ENCODE measurements at regions not wholly inside any gene's neighbourhood (a gene's known extent, or its start where the extent isn't known, plus 50 kb on each side); places are given as distances from the start of the nearest gene placed in this dataset.

DNA sequence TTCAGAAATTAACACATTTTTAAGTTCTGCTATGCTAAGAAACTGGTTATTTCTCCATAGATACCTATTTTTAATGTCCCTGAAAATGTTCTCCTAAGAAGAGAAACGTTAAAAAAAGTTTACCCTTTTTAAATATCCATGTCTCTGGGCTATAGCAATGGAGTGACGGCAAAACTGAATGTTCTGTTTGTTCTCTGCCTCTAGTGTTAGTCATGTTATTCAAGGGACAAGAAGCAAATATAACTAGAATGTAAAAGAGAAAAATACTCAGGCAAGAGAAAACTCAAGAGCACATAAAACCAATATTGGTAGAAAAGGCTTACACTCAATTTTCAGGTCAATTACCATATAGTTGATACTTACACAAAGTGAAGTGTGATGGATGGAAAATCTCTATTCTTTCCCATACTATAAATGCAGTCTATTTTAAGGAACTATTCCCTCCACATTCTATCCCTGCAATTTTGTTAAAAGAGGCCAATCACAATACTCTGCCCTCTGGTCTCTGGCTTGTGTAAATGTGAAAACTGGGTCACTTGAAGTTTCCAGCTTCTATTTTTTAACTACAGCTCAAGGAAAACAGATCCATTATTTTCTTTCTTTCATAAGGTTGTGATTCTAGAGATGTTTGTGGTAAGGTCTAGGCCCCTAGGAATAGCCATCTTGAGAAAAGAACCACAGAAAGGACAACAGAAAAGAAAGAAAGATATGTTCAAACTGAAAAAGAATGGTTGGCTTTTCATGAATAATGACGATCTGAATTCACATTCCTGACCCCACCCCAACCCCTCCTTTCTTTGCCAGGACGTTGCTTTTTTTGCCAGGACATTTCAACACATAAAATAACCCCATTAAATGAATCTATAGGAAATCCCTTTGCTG is 200.3 kb upstream of the FAM83B start:
- DNase-seq, result no peak

DNA sequence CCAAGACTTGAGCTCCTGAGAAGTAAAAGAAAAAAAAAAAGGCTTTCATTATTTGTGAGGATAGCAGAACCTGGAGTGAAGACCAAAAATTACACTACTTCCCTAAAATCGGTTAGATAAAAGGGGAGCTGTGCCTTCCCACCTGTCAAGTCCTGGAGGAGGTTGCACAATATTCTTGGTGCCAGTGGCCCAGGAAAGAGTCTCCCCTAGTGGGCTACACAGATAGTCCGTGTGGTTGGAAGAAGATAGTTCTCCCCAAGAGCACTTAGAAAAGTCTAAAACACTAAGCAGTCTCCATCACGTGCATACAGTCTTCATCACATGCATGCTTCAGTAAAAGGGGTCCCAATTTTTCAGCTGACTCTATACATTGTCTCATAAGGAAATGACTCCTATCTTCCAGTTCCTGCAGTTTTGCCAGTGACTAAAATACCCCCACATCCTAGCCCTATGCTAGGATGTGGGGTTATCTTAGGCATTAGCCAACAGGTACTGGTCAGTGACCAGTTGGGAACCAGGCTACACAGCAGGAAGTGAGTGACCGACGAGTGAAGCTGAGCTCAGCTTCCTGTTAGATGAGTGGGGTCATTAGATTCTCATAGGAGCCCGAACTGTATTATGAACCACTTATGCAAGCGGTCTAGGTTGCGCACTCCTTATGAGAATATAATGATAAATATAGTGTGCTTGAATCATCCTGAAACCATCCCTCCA is 199.5 kb upstream of the FAM83B start:
- DNase-seq, result no peak

DNA sequence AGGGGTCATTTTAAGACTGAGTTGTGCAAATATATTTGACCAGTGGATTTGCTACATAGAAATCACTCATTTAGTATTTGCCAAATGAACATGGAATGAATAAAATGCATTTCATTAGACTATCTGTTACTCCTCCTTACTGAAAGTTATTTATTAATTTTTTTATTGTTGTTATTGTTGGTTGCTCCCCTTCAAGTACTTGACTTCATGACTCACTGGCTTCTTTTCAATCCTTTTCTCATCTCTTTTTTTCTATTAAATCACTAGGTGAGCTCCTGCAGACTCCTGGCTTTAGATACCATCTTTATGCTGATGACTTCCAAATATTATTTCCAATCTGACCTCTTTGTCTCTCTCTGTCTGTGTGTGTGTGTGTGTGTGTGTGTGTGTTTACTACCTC is 192.2 kb upstream of the FAM83B start:
- DNase-seq, result no peak

DNA sequence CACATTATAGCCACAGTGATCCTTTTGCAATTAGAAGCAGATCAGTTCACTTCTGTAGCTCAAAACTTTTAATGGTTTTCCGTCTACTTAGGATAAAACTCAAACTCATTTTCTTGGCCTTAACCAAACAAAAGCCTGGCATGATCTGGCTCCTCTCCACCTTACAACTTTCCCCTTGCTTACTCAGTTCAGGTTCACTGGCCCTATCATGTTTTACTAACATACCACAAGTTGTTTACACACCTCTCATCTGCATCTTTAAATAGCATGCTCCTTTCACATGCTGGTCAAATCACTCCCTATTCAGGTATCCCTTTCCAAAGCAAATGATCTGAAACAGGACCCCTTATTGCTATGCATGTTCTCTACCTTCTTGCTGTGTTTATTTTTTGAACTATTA is 191.4 kb upstream of the FAM83B start:
- DNase-seq, result peak; percentile 75

DNA sequence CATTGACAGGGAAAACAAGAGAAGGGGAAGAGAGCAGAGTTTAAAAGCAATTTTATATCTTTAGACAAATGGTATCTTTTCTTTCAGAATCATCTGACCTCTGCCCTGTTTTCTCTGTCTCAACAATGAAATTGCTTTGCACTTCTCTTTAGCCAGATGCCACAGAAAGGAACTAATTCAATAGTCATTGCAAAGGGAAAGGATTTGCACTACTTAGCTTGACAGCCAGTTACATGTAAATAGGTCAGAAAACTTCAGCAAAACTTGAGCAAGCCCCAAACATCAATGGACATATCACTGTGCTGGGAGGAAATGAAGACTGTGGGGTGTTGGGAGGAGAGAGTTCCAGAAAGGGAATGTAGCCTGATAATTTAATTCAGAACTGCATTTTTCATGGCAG is 181.3 kb upstream of the FAM83B start:
- no peak for DNase-seq

DNA sequence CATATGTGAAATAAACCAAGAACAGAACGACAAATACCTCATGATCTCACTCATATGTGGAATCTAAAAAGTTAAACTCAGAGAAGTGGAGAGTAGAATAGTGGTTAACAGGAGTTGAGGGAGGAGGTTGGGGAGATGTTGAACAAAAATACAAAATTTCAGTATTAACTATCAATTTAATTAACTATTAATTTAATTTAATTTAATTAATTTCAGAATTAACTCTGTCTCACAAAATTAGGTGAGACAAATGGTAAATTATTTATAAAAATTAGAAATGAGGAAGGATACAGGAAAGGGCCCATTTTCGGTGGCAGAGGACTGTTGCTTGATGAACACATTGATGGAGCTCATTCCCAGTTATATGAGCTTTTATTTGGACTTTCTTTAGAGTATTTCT is 166.0 kb upstream of the FAM83B start:
- no peak for DNase-seq

- no peak for DNase-seq
Observed at GRCh38 chr6:54681267-54681666, 165.3 kb upstream of the FAM83B start.

DNA sequence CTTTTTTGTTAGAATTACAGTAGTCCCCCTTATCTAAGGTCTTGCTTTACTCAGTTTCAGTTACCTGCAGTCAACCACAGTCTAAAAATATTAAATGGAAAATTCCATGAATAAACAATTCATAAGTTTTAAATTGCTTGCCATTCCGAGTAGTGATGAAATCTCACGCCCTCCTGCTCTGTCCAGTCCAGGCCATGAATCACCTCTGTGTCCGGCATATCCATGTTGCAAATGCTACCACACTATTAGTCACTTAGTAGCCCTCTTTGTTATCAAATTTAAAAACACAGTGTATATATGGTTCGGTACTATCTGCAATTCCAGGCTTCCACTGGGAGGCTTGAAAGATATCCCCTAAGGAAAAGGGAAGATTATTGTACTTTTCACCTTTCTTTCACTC is 164.6 kb upstream of the FAM83B start:
- DNase-seq, result no peak

DNA sequence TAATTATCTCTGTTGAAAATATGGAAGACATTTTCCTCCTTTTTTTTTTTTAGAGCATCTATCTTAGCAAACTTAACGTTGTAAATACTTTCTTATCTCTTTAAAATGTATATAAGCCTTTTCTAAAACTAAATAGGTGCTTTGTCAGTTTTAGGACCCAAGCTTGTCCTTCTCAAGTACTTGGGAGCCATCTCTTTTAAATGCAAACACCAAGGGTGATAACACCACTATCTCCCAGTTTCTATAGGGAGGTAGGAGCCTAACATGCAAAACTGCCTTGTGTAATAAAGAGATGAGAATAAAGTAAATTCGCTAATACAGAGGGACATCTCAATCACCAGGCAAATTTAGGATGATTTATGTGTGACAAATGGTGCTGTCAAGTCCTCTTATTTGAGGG is 157.0 kb upstream of the FAM83B start:
- DNase-seq, result no peak

- DNase-seq, result no peak
Observed at GRCh38 chr6:54690596-54690995, 156.0 kb upstream of the FAM83B start.

- DNase-seq, result no peak
Observed at GRCh38 chr6:54694928-54695532, 151.5 kb upstream of the FAM83B start.

GRCh38 chr6:54695815-54696214 is 150.8 kb upstream of the FAM83B start:
- DNase-seq, result no peak

DNA sequence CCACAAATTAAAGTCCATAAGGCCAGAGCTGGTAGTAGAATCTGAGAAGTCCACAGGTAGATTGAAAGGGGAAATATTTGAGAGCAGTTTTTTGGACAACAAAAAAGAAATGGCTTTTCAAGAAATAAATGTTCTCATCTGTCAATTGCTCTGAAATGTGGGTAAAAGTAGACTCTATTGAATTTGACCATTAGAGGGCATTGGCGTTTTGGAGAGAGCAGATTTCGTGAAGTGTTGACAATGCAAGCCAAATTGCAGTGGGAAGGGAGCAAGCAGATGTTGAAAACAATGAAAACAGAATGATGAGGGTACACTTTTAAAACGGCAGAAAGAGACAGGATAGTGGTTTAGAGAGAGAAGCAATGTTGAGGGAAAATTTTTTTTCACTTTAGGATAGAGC is 149.1 kb upstream of the FAM83B start:
- DNase-seq, result no peak

GRCh38 chr6:54698974-54699373 is 147.6 kb upstream of the FAM83B start:
- DNase-seq, result no peak

- no peak for DNase-seq
Observed at GRCh38 chr6:54700158-54700557, 146.4 kb upstream of the FAM83B start.

- no peak for DNase-seq
Observed at GRCh38 chr6:54702772-54703171, 143.8 kb upstream of the FAM83B start.

GRCh38 chr6:54706391-54706790 is 140.2 kb upstream of the FAM83B start:
- no peak for DNase-seq

DNA sequence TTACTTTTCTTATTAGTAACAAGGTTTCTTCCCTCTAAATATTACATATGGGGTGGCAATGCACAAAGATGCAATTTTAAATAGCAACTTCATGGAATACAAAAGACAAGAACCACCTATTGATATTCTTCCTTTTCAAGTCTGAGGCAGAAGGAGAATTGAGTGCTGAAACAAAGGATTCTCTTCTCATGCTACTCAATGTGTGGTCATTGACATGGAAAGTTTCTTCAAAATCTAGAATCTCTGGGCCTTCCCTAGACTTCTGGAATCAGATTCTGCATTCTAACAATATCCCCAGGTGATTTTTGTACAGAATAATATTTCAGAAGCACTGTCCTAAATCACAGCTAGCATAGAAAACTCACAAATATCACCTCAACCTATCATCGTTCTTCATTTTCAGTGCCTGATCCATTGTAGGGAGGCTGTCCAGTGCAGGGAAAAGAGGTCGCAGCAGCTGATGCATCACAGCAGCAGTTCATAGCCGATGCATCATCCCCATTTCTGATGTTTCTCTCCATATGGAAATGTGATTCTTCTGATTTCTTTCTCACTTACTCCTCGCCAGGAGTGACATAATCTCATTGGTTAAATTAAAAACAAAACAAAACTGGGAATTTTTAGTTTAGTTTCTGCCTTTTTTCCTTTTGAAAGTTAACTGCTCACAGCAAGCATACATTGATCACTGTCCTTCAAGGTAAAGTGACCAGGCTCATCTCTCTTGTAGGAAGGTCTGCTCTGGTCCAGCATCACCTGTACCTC is 139.5 kb upstream of the FAM83B start:
- DNase-seq, result no peak

DNA sequence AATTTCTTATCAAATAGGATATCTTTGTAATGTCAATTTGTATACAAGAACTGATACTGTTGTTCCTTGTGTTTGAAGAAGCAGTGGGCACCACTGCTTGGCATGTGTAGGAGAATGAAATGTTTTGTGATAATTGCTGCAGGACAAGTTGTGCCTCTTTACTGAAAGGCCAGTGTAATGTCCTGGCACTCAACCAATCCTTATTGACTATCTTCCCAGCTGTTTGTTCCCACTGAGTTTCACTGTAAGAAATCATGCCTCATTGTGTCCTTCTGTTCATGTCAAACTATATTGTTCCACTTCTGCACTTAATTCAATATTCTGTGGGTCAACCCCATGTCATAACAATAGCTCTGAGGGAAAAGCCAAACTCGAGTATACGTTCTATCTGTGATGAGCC is 136.1 kb upstream of the FAM83B start:
- no peak for DNase-seq

DNA sequence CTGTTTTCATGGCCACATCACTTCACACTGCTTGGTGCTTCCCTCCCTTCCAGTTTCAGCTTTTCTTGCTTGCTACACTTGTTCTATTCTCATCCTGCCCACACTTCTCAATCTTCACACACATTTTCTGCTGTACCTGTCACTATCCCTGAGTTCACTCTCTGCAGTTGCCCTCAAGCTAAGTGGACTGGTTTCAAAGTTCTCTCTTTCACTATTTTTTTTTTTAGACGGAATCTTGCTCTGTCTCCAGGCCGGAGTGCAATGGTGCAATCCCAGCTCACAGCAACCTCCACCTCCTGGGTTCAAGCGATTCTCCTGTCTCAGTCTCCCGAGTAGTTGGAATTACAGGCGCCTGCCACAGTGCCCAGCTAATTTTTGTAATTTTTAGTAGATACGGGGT is 130.6 kb upstream of the FAM83B start:
- no peak for DNase-seq

GRCh38 chr6:54716877-54717276 is 129.7 kb upstream of the FAM83B start:
- no peak for DNase-seq

- DNase-seq, result peak; percentile 56
Observed at GRCh38 chr6:54717849-54718455, 128.6 kb upstream of the FAM83B start.

- peak; percentile 59 for DNase-seq
Observed at GRCh38 chr6:54718541-54719023, 128.0 kb upstream of the FAM83B start.

Data from NCI-H2029 (cell line).